NCI-H510A (cell line): ENCODE measurements at regions not wholly inside any gene's neighbourhood (a gene's known extent, or its start where the extent isn't known, plus 50 kb on each side); places are given as distances from the start of the nearest gene placed in this dataset.
"Not testable (repeated sequence)": the region's sequence is repeated elsewhere in the genome, so short reads cannot be mapped to it uniquely, and the experiment has no call there.

Experiments
- DNase-seq: peaks from one replicate; lab custom pipeline; 2025; lab: John Stamatoyannopoulos, UW

- DNase-seq: no peak
Measured at GRCh38 chr11:50088231-50088630, 55.6 kb downstream of the OR4C45 start.

DNA sequence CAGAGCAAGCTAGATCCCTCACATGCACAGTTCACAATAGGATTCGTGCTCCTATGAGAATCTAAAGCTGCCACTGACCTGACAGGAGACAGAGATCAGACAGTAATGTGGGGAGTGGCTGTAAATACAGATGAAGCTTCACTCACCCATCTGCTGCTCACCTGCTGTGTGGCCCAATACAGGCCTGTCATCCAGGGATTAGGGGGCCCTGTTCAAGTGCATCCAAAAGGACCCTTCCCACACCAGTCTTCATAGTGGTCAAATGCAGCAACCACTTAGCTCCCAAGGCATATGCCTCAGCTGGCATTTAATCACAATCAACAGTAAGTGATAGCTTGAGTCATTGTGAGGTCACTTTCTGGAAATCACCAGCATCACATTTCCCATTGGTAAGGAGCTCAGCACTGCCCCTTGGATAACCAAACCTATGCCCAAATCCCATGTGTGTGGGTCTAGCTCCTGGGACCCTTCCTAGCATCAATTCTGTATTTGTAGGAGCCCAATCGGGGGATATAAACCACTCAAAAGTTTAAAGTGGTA, 65.6 kb downstream of the OR4C45 start:
- DNase-seq: no peak

DNA sequence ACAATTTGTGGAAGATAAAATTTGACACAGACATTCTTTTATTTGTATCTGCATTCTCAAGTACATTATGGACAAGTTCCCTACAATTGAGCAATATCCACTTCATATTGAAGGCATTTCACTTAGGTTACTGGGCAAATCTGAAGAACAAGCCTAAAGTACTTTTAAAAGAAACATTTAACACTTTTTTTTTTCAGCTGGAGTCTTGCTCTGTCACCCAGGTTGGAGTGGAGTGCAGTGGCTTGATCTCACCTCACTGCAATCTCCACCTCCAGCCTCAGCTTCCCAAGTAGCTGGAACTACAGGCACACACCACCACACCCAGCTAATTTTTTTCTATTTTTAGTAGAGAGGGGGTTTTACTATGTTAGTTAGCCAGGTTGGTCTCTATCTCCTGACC, 70.2 kb downstream of the OR4C45 start:
- DNase-seq: no peak

GRCh38 chr11:50140686-50141085, 108.0 kb downstream of the OR4C45 start:
- not testable (repeated sequence) for DNase-seq

GRCh38 chr11:50146308-50146707, 113.6 kb downstream of the OR4C45 start:
- not testable (repeated sequence) for DNase-seq

- DNase-seq: not testable (repeated sequence)
Measured at GRCh38 chr11:50147946-50148345, 115.3 kb downstream of the OR4C45 start.

- no peak for DNase-seq
Measured at GRCh38 chr11:50155508-50155907, 122.8 kb downstream of the OR4C45 start.

DNA sequence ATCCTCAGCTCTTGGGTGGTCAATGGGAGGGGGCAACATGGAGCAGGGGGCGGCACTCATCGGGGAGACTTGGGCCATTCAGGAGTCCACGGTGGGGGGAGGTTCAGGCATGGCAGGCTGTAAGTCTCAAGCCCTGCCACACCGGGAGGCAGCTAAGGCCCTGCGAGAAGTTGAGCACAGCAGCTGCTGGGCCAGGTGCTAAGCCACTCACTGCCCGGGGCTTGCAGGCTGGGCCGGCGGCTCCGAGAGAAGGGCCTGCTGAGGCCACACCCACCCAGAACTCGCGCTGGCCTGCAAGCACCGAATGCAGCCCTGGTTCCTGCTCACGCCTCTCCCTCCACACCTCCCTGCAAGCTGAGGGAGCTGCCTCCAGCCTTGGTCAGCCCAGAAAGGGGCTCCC, 131.4 kb downstream of the OR4C45 start:
- DNase-seq: no peak

- DNase-seq: no peak
Measured at GRCh38 chr11:50169634-50170033, 137.0 kb downstream of the OR4C45 start.

DNA sequence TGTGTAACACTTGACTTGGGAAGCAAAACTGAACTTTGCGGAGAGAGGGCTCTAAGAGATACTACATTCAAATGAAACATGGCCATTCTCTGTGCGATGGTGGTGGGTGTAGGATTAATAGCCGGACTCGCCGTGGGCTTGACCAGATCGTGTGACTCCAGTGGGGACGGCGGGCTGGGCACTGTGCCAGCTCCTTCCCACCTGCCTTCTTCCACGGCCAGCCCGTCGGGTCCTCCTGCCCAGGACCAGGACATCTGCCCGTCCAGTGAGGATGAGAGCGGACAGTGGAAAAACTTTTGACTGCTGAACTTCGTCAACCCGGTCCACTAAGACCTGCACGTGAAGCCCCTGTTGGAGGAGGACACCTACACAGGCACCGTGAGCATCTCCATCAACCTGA, 137.4 kb downstream of the OR4C45 start:
- DNase-seq: no peak

DNA sequence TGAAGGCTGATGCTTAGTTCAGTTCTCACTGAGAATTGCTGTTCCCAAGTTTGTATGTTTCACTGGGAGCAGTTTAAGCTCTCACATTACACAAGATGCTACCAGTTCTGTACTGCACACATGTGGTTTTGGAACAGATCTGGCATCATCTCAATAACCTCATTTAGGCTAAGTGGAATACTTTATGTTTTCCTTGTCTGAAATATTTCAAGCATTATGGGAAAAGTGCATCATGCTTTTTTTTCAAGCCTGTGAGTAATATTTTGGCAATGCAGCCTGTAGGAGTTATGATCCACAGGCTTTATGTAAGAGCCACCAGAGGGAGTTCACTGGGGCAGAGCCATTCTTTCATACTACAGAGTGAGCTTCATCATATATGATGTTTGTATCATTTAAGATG, 141.5 kb downstream of the OR4C45 start:
- DNase-seq: no peak

- no peak for DNase-seq
Measured at GRCh38 chr11:50174975-50175374, 142.3 kb downstream of the OR4C45 start.

DNA sequence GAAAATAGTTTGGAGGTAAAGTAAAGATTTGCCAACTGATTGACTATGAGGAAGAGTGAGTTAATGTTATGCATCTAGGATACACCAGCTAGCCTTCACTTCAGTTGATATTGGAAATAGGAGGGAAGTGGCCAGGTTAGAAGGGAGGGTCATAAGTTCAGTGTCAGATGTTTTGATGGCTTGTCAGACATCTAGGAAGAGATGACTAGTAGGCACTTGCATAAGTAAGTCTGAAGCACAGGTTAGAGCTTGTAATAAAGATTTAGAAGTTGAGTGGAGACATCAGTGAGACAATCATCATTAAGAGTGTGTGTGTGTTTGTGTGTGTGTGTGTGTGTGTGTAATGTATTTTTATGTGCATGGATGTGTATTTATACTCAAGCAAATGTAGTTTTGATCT, 146.1 kb downstream of the OR4C45 start:
- DNase-seq: no peak

DNA sequence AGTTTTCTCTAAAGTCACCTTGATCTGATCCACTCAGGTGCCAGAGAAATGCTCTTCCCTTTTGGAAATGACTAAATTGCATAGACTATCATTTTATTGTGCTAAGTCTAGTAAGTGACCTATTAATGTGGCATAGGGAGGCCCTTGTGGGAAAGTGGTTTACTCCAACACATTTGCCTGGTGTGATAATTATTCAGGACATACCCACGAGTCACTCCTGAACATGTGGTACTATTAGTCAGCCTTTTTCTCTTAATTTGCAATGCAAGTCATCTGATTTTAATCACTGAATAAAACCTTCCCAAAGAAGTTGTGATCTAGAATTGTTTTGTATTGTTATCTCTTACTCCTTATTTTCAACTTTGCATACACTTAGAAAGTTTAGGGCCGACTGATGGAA, 148.7 kb downstream of the OR4C45 start:
- no peak for DNase-seq

GRCh38 chr11:50182486-50182885, 149.8 kb downstream of the OR4C45 start:
- no peak for DNase-seq

DNA sequence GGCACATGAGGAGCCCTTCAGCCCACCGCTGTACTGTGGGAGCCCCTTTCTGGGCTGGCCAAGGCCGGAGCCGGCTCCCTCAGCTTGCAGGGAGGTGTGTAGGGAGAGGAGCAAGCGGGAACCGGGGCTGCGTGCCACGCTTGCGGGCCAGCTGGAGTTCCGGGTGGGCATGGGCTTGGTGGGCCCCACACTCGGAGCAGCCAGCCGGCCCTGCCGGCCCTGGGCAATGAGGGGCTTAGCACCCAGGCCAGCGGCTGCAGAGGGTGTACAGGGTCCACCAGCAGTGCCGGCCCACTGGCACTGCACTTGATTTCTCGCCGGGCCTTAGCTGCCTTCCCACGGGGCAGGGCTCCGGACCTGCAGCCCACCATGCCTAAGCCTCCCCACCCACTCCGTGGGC, 150.5 kb downstream of the OR4C45 start:
- not testable (repeated sequence) for DNase-seq

DNA sequence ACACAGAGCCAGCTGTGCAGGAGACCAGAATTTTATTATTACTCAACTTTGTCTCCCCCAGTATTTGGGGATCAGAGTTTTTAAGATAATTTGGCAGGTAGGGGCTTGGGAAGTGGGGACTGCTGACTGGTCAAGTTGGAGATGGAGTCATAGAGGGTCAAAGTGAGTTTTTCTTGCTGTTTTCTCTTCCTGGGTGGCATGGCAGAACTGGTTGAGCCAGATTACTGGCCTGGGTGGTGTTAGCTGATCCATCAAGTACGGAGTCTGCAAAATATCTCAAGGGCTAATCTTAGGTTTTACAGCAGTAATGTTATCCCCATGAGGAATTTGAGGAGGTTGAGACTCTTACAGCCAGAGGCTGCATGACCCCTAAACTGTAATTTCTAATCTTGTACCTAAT, 153.5 kb downstream of the OR4C45 start:
- no peak for DNase-seq

DNA sequence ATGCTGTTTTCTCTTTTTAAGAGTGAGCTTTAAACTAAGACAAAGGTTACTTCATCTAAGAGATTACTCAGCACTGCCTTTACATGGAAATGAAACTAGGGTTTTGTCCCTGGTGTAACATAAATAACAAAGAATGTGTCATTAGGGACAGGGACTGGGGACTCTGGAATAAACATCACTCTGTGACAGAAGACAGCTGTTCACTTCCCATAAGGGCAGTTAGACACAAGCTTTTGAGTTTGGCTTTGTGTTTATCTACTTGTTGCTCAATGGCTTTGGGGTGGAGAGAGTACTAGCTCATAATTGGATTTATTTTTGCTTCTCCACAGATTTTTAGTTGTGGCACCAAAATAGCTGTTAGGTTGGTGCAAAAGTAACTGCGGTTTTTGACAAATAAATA, 154.5 kb downstream of the OR4C45 start:
- no peak for DNase-seq

DNA sequence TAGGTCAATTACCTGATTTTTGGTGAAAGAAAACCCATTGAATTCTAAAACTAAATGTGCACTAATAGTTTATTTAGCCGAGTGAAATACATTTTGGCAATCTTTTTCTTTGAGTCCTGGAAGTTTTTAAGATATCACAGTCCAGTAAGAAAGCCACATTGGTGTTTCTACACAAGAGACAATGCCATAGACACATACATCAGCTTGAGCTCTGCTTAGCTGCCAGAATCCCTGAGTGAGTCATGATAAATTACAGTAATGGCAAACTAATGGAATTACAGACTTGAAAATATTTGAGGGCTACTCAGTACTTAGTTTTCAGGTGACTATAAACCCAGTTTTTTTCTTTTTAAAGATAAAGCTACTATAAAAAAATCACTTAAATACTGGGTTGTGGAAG, 155.4 kb downstream of the OR4C45 start:
- no peak for DNase-seq

GRCh38 chr11:50192743-50193142, 160.1 kb downstream of the OR4C45 start:
- DNase-seq: no peak

DNA sequence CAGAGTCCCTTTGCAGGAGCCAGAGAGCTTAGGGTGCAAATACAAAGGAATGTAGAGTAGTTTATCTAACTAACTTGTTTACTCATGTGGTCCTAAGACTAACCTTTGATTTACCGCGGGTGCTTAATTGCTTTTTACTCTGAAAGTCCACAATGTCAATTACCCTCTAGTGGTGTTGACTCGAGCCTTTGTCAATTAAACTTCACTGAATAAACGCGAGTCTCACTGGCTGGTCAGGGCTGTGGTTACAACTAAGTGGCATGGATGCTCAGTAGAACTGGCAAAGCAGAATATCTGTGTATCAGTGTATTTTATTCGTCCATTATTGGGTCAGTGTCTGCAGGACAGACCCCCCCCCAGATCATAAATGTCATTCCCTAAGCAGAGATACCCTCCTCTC, 181.7 kb downstream of the OR4C45 start:
- DNase-seq: no peak

DNA sequence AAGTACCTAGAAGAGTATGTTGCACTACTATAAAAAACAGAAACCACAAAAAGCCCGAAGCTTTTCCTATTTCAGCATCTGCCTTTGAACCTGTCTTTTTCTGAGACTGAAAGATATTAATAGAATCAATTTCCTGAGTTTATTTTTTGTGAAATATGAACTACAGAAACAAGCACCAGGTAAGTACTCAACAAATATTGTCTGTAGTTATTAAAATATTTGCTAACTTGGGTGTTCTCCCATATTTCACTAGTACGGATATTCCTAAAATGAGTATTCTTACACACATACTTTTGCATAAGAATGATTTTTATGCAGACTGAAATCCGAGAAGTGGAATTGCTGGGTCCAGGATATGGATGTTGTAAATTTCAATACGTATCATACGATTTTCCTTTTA, 188.0 kb downstream of the OR4C45 start:
- no peak for DNase-seq

DNA sequence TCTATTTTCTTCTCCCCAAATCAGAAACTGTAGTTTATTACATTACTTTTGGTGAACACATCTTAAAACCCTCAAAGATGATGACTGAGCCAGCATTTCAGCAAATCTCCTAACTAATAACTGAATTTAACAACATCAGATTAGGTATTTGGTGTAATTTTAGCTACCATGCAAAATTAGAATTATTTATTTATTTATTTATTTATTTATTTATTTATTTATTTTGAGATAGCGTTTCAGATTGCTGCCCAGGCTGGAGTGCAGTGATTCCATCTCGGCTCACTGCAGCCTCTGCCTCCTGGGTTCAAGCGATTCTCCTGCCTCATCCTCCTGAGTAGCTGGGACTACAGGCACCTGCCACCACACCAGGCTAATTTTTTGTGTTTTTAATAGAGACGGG, 205.7 kb downstream of the OR4C45 start:
- DNase-seq: not testable (repeated sequence)

GRCh38 chr11:50246183-50246582, 213.5 kb downstream of the OR4C45 start:
- DNase-seq: no peak

DNA sequence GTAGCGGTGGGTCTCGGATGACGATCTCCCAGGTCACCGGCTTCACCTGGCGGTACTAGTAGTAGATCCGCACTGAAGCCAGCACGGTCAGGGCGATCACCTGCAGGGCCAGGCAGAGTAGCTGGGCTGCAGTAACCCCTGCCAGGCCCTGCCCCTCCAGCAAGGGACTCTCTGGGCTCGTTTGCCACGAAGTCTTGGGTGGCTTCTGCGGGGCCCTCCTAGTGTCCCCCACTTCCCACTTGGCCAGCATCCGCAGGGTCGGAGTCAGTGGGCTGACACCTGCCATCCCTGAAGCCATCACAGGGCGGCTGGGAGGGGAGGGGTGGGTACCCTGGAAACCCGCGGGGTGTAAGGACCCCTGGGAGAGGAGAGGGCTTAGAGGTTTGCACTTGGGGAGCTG, 214.0 kb downstream of the OR4C45 start:
- DNase-seq: no peak
